ENCODE measurements at regions not wholly inside any gene's neighbourhood (a gene's known extent, or its start where the extent isn't known, plus 50 kb on each side); places are given as distances from the start of the nearest gene placed in this dataset.
A peak's percentile ranks its signal among the peaks of the same experiment; 100 is the strongest.

DNA sequence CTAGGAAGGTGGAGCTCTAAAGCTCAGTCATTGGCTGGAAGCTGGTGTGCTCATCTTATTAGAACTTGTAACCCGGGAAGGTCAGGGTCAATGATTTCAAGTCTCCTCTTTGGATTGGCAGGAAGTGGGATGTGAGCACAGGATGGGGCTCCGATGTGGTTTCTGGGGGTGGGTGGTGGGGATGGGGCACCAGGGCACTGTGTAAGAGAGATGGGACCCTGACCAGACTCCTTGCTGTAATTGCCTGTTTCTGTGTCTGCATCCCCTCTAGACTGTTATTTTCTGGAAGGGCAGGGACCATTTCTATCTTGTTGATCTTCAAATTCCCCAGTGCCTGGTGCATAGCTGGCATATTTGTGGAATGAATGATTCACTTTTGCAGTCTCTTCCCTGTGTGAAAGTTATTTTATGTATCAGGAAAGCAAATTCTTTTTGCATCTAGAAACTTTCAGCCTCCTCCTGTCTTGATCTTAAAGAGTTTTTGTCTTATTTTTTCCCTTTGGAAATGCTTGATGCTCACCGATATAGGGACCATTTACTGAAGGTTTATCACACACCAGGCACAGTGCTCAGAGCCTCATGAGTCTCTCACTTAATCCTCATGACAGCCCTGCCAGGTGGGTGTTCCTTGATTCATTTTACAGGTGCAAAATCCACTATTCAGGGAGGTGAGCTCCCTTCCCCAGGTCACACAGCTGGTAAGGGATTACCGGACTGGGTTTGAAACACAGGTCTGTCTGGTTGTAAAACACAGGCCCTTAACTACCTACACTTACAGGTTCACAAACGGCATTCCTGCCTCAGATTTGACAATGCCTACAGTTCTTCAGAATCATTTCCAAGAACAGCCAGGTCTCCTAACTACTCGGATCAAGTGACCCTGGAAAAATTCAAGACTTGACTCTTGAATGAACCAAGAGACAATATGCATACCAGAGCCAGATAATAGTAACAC is 86.9 kb upstream of the IGF1 start:
- peaks cover 47% of the 10 kb centered on the region for H3K4me1 Mint-ChIP-seq
- TF ChIP-seq, protein P1, sequence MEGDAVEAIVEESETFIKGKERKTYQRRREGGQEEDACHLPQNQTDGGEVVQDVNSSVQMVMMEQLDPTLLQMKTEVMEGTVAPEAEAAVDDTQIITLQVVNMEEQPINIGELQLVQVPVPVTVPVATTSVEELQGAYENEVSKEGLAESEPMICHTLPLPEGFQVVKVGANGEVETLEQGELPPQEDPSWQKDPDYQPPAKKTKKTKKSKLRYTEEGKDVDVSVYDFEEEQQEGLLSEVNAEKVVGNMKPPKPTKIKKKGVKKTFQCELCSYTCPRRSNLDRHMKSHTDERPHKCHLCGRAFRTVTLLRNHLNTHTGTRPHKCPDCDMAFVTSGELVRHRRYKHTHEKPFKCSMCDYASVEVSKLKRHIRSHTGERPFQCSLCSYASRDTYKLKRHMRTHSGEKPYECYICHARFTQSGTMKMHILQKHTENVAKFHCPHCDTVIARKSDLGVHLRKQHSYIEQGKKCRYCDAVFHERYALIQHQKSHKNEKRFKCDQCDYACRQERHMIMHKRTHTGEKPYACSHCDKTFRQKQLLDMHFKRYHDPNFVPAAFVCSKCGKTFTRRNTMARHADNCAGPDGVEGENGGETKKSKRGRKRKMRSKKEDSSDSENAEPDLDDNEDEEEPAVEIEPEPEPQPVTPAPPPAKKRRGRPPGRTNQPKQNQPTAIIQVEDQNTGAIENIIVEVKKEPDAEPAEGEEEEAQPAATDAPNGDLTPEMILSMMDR (IDR thresholded peaks at IDR 0.05; ENCODE audit: unreplicated experiment), result no peak
- no peaks in the 10 kb centered on the region for H3K27me3 Mint-ChIP-seq (ENCODE audit: low read depth)
- peaks cover 8% of the 10 kb centered on the region for H3K36me3 Mint-ChIP-seq
- no peak for DNase-seq (ENCODE audit: low spot score in 2 of 2, unreplicated experiment in 2 of 2)
- peaks cover 10% of the 10 kb centered on the region for H3K9me3 Mint-ChIP-seq
- H3K27ac Mint-ChIP-seq, result peak overlapping the region; percentile 96
- no peak overlapping the region for H3K4me3 Mint-ChIP-seq

DNA sequence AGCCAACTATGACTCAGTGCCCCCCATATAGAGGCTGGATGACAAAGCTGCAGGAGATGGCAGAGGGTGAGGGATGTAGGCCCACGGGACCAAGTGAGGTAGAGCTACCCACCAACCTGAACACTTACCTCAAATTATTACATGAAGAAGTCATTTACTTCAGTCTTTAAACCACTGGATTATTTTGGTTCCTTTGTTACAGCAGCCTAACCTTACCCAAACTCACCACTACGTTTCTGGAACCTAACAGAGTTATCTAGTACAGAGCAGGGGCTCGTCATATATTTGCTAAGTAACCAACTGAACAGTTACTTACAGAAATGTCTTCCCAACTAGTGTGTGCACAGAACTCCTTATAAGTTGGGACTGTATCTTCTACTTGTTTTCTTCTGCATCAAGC is 85.2 kb upstream of the IGF1 start:
- peaks cover 8% of the 10 kb centered on the region for H3K36me3 Mint-ChIP-seq
- TF ChIP-seq, protein P1 (IDR thresholded peaks at IDR 0.05; ENCODE audit: unreplicated experiment), result no peak

DNA sequence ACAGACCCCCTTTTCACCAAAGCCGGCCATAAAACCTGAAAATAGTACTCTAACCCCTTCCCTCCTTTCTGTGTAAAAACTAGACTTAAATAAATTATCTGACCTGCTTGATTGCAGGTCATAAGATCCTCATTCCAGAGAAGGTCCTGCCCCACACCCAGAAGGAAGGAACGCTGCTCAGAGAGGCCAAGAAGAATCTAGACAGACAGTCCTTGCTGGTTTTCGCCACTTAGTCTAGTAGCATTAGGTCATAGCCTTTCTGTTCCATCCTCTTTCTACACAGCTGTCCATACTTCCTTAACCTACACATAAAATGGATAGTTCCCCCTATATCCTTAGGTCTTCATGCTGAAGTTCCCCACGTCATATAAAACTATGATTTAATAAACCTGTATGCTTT is 83.7 kb upstream of the IGF1 start:
- no peak for DNase-seq (ENCODE audit: low spot score in 2 of 2, unreplicated experiment in 2 of 2)
- TF ChIP-seq, protein P1 (IDR thresholded peaks at IDR 0.05; ENCODE audit: unreplicated experiment), result no peak
- no peaks in the 10 kb centered on the region for H3K27me3 Mint-ChIP-seq (ENCODE audit: low read depth)
- peak overlapping the region; percentile 94 for H3K27ac Mint-ChIP-seq
- H3K36me3 Mint-ChIP-seq, result peaks cover 8% of the 10 kb centered on the region
- no peak overlapping the region for H3K4me3 Mint-ChIP-seq
- peaks cover 47% of the 10 kb centered on the region for H3K4me1 Mint-ChIP-seq
- peaks cover 10% of the 10 kb centered on the region for H3K9me3 Mint-ChIP-seq

More for the DNA sequence above, 85.2 kb upstream of the IGF1 start:
- H3K27ac Mint-ChIP-seq, result no peak overlapping the region
- no peaks in the 10 kb centered on the region for H3K27me3 Mint-ChIP-seq (ENCODE audit: low read depth)
- peaks cover 47% of the 10 kb centered on the region for H3K4me1 Mint-ChIP-seq
- peaks cover 10% of the 10 kb centered on the region for H3K9me3 Mint-ChIP-seq
- H3K4me3 Mint-ChIP-seq, result no peak overlapping the region
- no peak for DNase-seq (ENCODE audit: low spot score in 2 of 2, unreplicated experiment in 2 of 2)

DNA sequence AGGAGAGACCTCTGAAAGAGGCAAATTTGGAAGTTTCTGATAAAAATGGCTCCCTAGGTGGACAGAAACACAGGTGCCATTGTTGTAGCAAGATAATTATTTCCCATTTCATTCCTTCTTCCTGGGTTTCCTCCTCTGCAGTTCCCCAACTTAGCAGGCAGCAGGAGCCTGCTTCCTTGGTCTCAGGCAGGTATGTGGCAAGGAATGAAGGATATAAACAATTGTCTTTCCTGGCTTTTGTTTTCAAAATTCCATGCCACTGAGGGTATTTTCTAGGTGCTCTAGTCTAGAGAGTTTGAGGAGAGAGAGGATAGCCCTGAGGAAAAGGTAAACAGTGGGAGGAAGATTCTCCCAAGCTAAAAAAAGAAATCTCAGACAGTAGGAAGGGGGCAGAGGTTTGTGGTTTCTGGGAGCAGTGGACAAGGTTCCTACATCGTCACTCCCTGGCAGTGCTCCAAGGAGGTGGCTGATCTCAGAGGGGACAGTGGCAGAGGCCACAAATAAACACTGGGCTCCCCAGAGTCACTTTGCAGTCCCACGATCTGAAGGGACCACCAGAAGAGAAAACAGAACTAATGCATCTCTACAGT is 82.6 kb upstream of the IGF1 start:
- H3K4me3 Mint-ChIP-seq, result no peak overlapping the region
- H3K36me3 Mint-ChIP-seq, result peaks cover 8% of the 10 kb centered on the region
- peak overlapping the region; percentile 94 for H3K27ac Mint-ChIP-seq

DNA sequence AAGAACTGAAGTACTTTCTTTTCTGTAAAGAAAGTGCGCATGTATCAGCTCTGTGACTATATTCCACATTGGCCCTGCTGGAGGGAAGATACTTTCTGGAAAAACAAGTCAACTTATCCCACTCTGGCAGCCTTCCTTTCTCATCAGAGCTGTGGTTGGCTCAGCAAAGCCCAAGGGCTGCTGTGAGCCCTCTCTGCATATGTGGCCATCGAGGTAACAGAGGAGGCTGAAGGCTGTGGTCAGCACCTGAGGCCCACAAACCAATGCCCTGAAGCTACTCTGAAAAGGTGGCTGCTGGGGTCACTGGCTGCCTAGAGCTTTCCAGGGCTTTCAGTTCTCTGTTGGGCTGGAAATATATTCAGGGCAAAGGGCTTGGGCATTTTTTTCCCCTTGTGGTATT is 70.8 kb upstream of the IGF1 start:
- no peak for DNase-seq (ENCODE audit: low spot score in 2 of 2, unreplicated experiment in 2 of 2)
- H3K27ac Mint-ChIP-seq, result no peak overlapping the region
- peaks cover 2% of the 10 kb centered on the region for H3K4me1 Mint-ChIP-seq
- TF ChIP-seq, protein P1 (IDR thresholded peaks at IDR 0.05; ENCODE audit: unreplicated experiment), result no peak
- no peaks in the 10 kb centered on the region for H3K9me3 Mint-ChIP-seq
- no peaks in the 10 kb centered on the region for H3K36me3 Mint-ChIP-seq
- no peaks in the 10 kb centered on the region for H3K27me3 Mint-ChIP-seq (ENCODE audit: low read depth)
- no peak overlapping the region for H3K4me3 Mint-ChIP-seq

More for the DNA sequence above, 82.6 kb upstream of the IGF1 start:
- TF ChIP-seq, protein P1 (IDR thresholded peaks at IDR 0.05; ENCODE audit: unreplicated experiment), result no peak
- DNase-seq (ENCODE audit: low spot score in 2 of 2, unreplicated experiment in 2 of 2), result no peak
- H3K27me3 Mint-ChIP-seq (ENCODE audit: low read depth), result no peaks in the 10 kb centered on the region
- peaks cover 43% of the 10 kb centered on the region for H3K4me1 Mint-ChIP-seq
- peaks cover 10% of the 10 kb centered on the region for H3K9me3 Mint-ChIP-seq

All from mesothelial cell of epicardium (in vitro differentiated cells).